ENCODE measurements at regions not wholly inside any gene's neighbourhood (a gene's known extent, or its start where the extent isn't known, plus 50 kb on each side); places are given as distances from the start of the nearest gene placed in this dataset.
"Not testable (repeated sequence)": the region's sequence is repeated elsewhere in the genome, so short reads cannot be mapped to it uniquely, and the experiment has no call there.

- not testable (repeated sequence) for TF ChIP-seq RAD21 (conservative IDR thresholded peaks at IDR 0.05); TAF1 (IDR thresholded peaks at IDR 0.05; ENCODE audit: low read depth); REST (IDR thresholded peaks at IDR 0.05; ENCODE audit: borderline replicate concordance)
These were observed 82.2 kb upstream of the TRPC7 start for GRCh38 chr5:136447576-136447975.

All from neural cell (in vitro differentiated cells).